Nucleus accumbens (tissue), 56 donors: ENCODE measurements at regions not wholly inside any gene's neighbourhood (a gene's known extent, or its start where the extent isn't known, plus 50 kb on each side); places are given as distances from the start of the nearest gene placed in this dataset.

ENCODE experiments used
- DNase-seq, 56 donors: peaks; one replicate each; lab custom pipeline; 2025; lab: John Stamatoyannopoulos, UW

- no peak for DNase-seq
Observed at GRCh38 chr13:104181526-104182231, 1115.5 kb upstream of the SLC10A2 start.

- no peak for DNase-seq
Observed at GRCh38 chr13:104170980-104171555, 1104.9 kb upstream of the SLC10A2 start.

- no peak for DNase-seq
Observed at GRCh38 chr13:104163866-104164630, 1097.8 kb upstream of the SLC10A2 start.

- DNase-seq: no peak
Observed at GRCh38 chr13:104160536-104160935, 1094.3 kb upstream of the SLC10A2 start.

GRCh38 chr13:104143760-104144416 is 1077.7 kb upstream of the SLC10A2 start:
- DNase-seq: no peak

- DNase-seq: no peak
Observed at GRCh38 chr13:104140552-104140951, 1074.3 kb upstream of the SLC10A2 start.

- DNase-seq: no peak
Observed at GRCh38 chr13:104137416-104137815, 1071.2 kb upstream of the SLC10A2 start.

- no peak for DNase-seq
Observed at GRCh38 chr13:104132849-104133248, 1066.6 kb upstream of the SLC10A2 start.

GRCh38 chr13:104114101-104114500 is 1047.9 kb upstream of the SLC10A2 start:
- DNase-seq: no peak

- no peak for DNase-seq
Observed at GRCh38 chr13:104111031-104111430, 1044.8 kb upstream of the SLC10A2 start.

- no peak for DNase-seq
Observed at GRCh38 chr13:104106705-104107393, 1040.6 kb upstream of the SLC10A2 start.

- no peak for DNase-seq
Observed at GRCh38 chr13:104105418-104106355, 1039.5 kb upstream of the SLC10A2 start.

GRCh38 chr13:104099750-104100149 is 1033.5 kb upstream of the SLC10A2 start:
- no peak for DNase-seq

- no peak for DNase-seq
Observed at GRCh38 chr13:104098421-104098820, 1032.2 kb upstream of the SLC10A2 start.

GRCh38 chr13:104086759-104087158 is 1020.5 kb upstream of the SLC10A2 start:
- DNase-seq: no peak

- DNase-seq: no peak
Observed at GRCh38 chr13:104086210-104086609, 1020.0 kb upstream of the SLC10A2 start.

- DNase-seq: no peak
Observed at GRCh38 chr13:104085611-104086010, 1019.4 kb upstream of the SLC10A2 start.

- no peak for DNase-seq
Observed at GRCh38 chr13:104074326-104074725, 1008.1 kb upstream of the SLC10A2 start.

GRCh38 chr13:104071806-104072205 is 1005.6 kb upstream of the SLC10A2 start:
- DNase-seq: no peak
